GM19463 (cell line): ENCODE measurements at regions not wholly inside any gene's neighbourhood (a gene's known extent, or its start where the extent isn't known, plus 50 kb on each side); places are given as distances from the start of the nearest gene placed in this dataset.

ENCODE experiments used
- ATAC-seq: cut with Tn5 transposase; IDR thresholded peaks from one replicate; pipeline ENCODE4 v1.9.1; 2021; ENCODE audit warnings: mild to moderate bottlenecking, moderate library complexity; ENCODE audit not compliant: unreplicated experiment

- ATAC-seq: no peak
Measured at GRCh38 chr5:175056831-175057230, 332.4 kb downstream of the MSX2 start.

DNA sequence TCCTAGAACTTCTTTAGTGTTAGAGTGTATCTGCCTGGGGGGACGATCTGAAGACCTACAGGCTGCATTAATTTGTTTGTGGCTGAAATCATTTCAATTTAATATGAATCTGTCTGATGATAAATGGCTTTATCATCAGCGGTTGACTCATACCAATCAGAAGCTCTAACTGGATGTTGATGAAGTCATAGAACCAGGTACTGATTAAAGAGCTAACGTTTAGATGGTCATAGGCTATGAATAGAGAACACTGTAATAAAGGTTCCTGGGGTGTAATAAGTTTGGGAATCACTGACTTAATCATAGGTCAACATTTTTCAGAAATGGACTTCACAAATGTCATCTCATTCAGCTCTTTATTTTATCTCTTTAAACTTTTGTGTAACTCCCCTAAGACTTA is 329.9 kb downstream of the MSX2 start:
- no peak for ATAC-seq

DNA sequence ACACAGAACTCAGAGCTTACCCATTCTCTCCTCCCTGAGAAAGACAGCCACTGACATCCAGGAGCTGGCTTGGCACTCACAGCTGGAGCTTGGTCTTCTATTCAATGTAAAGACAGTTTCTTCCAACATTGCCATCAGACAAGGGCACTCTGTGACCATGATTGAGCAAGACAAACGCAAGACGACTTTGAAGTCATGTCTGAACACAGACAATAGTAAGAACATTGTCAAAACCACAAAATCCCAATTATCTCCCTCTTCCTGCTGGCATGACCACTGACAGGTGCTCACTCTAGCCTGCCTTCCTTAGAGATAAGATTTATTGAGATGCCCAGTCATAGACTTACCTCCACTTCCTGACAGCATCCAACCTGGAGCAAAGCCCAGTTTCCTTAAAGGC is 328.0 kb downstream of the MSX2 start:
- ATAC-seq: no peak

DNA sequence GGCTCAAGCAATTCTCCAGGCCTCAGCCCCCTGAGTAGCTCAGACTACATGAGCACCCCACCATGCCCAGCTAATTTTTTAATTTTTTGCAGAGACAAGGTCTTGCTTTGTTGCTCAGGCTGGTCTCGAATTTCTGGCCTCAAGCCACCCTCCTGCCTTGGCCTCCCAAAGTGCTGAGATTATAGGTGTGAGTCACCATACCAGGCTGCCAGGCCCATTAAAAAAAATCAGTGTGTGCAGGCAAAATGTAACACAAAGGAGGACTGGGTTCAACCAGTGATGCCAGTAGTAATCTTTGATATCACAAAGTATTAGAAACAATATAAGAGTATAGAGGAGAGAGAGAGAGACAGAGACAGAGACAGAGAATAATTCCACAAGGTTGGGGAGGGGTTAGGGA is 322.7 kb downstream of the MSX2 start:
- ATAC-seq: no peak

DNA sequence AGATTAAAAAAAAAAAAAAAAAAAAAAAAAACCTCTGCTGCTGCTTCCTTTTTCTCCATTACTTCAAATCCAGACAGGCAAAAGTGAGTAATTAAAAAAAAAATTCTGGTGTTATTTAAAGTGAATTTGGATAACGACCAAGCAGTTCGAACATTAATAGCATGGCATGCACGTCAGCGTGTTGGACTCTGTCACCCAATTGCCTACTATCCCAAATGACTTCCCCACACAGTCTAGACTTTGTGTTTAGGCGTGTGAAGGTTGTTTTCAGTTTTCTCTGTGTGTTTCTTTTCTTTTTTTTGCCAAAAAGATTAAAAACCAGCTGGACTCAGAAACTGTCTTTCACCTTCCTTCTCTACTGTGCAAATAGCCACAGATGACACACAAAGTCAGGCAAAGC is 321.4 kb downstream of the MSX2 start:
- no peak for ATAC-seq

GRCh38 chr5:175037820-175038219 is 313.4 kb downstream of the MSX2 start:
- no peak for ATAC-seq

DNA sequence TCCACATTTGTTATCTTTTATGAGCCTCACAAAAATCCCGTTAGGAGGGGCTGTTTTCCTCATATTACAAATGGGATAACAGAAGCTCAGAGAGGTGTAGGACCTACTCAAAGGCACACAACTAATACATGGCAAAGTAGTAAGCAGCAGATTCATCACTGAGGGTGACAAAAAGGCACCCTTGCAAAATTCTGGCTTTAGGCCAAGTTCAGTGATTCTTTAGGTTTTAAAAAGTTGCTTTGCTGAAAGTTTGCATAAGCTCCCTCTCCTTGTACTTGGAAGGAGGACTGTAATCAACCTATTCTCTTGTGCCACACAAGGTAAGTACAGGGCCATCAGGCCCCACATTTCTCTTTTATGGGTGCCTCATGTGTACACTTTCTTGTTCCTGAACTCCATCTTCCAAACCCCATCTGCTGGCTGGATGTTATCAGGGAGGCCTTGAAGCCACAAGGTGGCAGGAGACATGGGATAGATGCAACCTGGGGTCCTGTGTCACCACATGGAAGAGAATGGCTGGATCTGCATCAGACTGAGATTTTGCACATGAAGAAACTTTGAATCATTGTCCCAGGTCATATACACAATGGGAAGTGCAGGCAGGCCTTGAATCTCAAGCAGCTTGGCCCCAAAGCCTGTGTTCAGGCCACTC is 311.6 kb downstream of the MSX2 start:
- no peak for ATAC-seq

- no peak for ATAC-seq
Measured at GRCh38 chr5:175034924-175035323, 310.5 kb downstream of the MSX2 start.

DNA sequence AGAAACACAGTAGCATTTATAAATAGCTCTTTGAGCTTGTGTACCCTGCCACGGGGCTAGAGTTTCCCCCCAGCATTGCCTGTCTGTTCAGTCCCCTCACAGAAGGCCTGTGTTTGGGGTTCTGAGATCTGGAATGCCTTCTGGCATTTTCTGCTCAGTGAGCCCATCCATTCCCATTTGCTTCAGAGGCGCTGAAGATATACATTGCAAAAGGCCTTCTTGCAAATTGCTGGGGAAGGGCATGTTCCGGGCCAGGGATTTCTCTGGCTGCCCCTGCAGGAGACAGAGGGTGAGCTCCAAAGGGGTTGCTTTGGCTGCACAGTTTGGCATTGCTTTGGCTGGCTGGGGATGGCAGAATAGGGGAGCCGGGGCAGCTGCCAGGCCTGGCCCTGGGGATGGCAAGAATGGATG is 308.4 kb downstream of the MSX2 start:
- no peak for ATAC-seq

DNA sequence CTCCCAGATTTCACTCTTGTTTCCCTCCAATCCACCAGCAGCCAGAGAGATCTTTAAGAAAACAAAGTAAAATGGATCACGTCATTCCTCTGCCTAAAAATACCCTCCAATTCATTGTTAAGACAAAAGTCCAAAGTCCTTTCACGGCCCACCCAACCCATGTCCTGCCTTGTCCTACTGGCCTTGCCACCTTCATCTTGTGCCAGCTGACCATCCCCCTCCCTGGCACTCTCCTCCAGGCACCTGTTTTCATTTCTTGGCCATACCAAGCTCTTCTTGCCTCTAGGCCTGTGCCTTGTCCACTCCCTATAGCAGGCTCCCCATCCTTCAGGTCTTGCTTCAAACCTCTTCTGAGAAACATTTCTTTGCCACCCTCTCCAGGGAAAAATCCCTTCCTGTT is 307.6 kb downstream of the MSX2 start:
- ATAC-seq: no peak

DNA sequence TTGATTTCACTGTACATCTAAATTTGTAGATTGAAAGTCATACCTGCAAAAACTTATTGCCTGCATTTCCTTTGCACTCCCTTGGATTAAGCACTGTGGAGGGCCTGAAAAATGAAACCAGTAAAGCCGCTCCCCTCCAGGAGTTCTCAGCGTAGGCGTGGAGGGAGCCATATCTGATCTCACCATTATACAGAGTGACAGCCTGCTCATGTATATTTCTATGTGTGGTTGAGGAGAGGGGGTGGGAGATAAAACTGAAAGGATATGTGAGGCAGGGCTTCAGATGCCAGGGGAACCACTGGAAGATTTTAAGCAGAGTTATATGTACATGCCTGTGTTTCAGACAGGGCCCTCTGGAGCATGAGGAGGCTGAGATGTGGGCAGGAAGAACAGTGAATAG is 303.0 kb downstream of the MSX2 start:
- no peak for ATAC-seq

GRCh38 chr5:175025077-175025476 is 300.7 kb downstream of the MSX2 start:
- ATAC-seq: no peak

DNA sequence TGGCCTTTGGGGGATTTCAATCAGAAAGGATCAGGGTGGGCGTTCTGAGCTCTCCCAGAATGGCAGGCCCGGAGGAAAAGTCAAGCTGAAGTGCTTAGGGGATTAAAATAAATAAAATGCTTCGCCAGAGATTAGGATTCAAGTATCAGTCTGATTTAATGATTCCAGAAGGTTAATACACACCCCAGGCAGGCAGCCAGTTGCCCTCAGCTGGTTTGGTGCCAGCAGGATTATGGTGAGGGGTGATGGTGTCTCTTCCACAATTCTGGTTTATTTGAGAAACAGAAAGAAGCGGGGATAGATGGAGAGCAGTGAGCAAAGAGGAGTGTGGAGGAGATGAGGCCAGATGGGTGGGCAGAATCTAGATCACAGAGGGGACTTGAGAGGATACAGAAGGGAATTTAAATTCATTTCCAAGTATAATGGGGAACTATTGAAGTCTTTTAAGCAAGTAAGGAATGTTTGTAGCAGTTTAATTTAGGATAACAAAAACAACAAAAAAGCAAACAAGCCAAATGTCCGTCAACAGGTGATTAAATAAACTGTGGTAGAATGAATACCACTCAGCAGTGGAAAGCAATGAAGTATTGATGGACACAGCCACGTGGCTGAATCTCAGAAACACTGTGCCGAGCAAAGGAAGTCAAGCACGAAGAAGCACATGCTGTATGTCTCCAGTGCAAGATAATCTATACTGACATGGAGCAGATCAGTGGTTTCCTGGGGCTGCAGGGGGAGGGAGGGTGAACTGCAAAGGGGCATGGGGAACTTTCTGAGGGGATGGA is 297.7 kb downstream of the MSX2 start:
- no peak for ATAC-seq

DNA sequence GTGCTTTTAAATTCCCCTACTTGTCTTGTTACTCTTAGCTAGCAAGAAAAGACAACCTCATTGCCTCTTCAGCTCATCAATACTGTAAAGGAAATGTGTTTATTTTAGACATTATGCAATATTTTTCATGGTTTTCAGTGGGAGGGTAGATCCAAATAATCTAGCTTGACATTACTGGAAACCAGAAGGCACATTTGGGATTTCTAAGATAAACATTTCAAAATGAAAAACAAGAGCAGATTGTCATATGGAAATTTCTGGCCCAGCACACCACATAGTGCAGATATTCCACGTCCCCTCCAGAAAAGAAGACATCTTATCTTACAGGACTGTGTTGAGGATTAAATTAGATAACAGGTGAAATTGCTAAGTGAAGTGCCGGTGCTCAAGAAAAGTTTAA is 296.9 kb downstream of the MSX2 start:
- no peak for ATAC-seq

DNA sequence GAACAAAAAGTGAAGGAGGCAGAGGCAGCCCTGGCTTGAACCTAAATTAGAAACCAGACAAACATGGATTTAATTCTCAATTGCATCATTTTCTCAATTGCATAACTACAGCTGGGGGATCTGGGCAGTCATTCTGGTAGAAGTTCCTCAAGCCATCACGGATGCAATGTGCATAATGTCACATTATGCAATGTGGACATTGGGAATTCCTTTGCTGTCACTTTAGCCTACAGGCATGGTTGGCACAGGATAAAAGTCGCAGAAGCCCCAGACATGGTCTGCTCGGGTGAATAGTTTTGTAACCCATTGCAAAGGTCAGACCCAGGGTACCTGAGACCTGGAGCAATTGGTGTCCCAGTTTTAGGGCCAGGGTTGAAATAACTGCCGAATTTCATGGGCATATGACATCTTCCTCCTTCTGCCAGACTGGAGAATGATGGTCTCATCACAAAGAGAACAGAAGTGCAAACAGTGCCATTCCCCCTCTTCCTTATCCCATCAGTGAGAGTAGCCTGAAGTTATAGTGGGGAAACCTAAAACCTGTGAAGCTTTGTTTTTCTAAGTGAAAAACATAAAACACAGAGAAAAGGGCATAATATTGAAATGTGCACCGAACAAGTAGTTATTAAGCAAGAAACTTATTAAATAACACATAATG is 290.8 kb downstream of the MSX2 start:
- no peak for ATAC-seq

GRCh38 chr5:175013251-175013650 is 288.9 kb downstream of the MSX2 start:
- ATAC-seq: no peak

DNA sequence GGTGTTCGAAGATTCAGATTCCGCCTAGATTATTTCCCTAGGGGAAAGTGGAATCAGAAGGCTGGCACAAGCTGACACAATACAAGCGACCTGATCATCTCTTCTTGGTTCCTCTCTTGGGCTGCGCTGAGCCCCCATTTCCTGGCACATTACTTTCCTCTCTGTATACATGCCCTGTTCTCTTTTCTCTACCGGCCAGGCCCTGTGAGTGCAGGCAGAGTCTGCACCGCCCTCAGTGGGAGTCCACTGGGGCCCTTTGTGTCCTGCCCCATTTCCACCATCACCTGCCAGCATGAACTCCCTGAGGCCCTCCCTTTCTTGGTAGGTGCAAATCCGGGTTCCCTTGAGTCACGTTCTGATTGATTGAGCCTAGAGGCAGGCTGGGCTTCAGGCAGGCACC is 287.9 kb downstream of the MSX2 start:
- no peak for ATAC-seq

GRCh38 chr5:175003531-175003930 is 279.1 kb downstream of the MSX2 start:
- no peak for ATAC-seq

DNA sequence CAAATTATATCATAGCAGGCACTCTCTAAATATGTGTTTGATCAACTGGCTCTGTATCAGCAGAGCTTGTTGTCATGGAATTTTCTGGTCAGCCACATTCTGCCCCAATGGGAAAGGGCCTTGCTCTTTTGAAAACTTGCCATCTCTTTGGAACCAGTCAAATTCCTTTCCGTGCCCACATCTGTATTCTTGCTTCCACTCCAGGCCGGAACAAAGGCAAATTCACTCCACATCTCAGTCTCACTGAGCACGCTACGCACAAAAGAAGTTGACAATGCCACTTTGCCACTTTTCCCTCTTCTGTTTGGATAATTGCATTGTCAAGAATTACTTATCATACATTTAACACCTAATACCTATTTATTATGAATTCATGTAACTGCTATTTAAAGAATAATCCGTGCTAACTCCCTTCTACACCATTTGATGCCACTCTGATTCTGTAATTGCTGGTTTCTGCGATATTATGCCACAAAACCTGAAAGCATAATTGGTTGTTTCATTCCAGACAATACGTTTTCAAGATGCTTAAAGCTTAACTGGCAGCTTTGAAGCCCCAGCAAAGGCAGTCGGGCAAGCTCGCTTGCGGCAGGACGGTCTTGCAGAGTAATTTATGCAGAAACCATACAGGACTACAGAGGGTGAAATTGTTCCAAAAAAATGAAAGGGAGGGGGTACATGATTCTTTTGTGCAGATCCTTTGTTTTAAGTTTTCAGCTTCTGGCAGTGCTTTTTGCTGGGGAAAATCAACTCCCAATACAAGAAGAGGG is 277.7 kb downstream of the MSX2 start:
- ATAC-seq: no peak

GRCh38 chr5:175001311-175001710 is 276.9 kb downstream of the MSX2 start:
- ATAC-seq: no peak

DNA sequence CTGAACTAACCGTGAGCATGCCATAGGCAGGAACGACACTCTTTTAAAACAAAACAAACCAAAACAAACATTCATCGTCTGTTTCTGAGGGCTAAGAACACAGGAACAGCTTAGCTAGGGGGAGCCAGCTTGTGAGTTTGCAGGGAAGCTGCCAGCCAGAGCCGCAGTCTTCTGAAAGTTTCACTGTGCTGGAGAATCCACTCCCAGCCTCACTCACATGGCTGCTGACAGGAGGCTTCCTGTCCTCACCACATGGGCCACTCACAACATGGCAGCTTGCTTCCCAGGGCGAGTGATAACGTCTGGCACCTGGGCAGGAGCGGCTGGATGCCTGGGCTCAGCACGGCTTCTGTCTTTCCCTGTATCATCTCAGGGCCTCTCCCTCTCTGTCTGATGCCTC is 275.2 kb downstream of the MSX2 start:
- no peak for ATAC-seq
